ENCODE measurements at regions not wholly inside any gene's neighbourhood (a gene's known extent, or its start where the extent isn't known, plus 50 kb on each side); places are given as distances from the start of the nearest gene placed in this dataset.
"Not testable (repeated sequence)": the region's sequence is repeated elsewhere in the genome, so short reads cannot be mapped to it uniquely, and the experiment has no call there.

- Histone ChIP-seq H3K4me2 (ENCODE audit: extremely low read depth, insufficient read depth, low read length) (no peak overlapping the region), H3K4me3 (replicated peaks in 1 of 4; ENCODE audit: control extremely low read depth in 1 of 4, insufficient read depth in 1 of 4, low read depth in 3 of 4, low read length in 4 of 4) (no peak overlapping the region), H3K36me3 (ENCODE audit: control insufficient read depth, insufficient read depth, low read length) (no peaks in the 10 kb centered on the region), H3K27me3 (ENCODE audit: control insufficient read depth, insufficient read depth, low read length) (no peaks in the 10 kb centered on the region), H2AFZ (ENCODE audit: low read length) (no peak overlapping the region), H3K27ac (ENCODE audit: insufficient read depth, low read length) (no peak overlapping the region), H3K9ac (ENCODE audit: insufficient read depth, low read length) (no peak overlapping the region), H3K9me3 (ENCODE audit: control insufficient read depth, insufficient read depth, low read depth, low read length) (no peaks in the 10 kb centered on the region), H3K79me2 (ENCODE audit: control insufficient read depth, insufficient read depth, low read length) (no peaks in the 10 kb centered on the region), H4K20me1 (ENCODE audit: control insufficient read depth, extremely low read depth, insufficient read depth, low read length) (no peaks in the 10 kb centered on the region), H3K4me1 (ENCODE audit: control insufficient read depth, extremely low read depth, insufficient read depth, low read length) (no peaks in the 10 kb centered on the region)
- TF ChIP-seq CTCF (conservative IDR thresholded peaks at IDR 0.05 in 1 of 2, IDR thresholded peaks at IDR 0.05 in 1 of 2; ENCODE audit: low read depth in 1 of 2, low read length in 2 of 2) = no peak
- TF ChIP-seq EZH2 (IDR thresholded peaks at IDR 0.05; ENCODE audit: low read length, missing control alignments) = no peak
- no peak for DNase-seq (ENCODE audit: low read depth in 2 of 2)
Measured at GRCh38 chr10:21041763-21042458, 144.8 kb upstream of the NEBL start.

- DNase-seq (ENCODE audit: low read depth in 2 of 2) = no peak
- H3K9me3 ChIP-seq (ENCODE audit: control insufficient read depth, insufficient read depth, low read depth, low read length) = no peaks in the 10 kb centered on the region
- H3K27ac ChIP-seq (ENCODE audit: insufficient read depth, low read length) = no peak overlapping the region
- no peaks in the 10 kb centered on the region for H3K4me1 ChIP-seq (ENCODE audit: control insufficient read depth, extremely low read depth, insufficient read depth, low read length)
- H3K36me3 ChIP-seq (ENCODE audit: control insufficient read depth, insufficient read depth, low read length) = no peaks in the 10 kb centered on the region
- H3K27me3 ChIP-seq (ENCODE audit: control insufficient read depth, insufficient read depth, low read length) = no peaks in the 10 kb centered on the region
- H3K4me3 ChIP-seq (replicated peaks in 1 of 4; ENCODE audit: control extremely low read depth in 1 of 4, insufficient read depth in 1 of 4, low read depth in 3 of 4, low read length in 4 of 4) = no peak overlapping the region
- H3K4me2 ChIP-seq (ENCODE audit: extremely low read depth, insufficient read depth, low read length) = no peak overlapping the region
- no peaks in the 10 kb centered on the region for H4K20me1 ChIP-seq (ENCODE audit: control insufficient read depth, extremely low read depth, insufficient read depth, low read length)
- H2AFZ ChIP-seq (ENCODE audit: low read length) = no peak overlapping the region
- H3K79me2 ChIP-seq (ENCODE audit: control insufficient read depth, insufficient read depth, low read length) = no peaks in the 10 kb centered on the region
- H3K9ac ChIP-seq (ENCODE audit: insufficient read depth, low read length) = no peak overlapping the region
- no peak for TF ChIP-seq CTCF (conservative IDR thresholded peaks at IDR 0.05 in 1 of 2, IDR thresholded peaks at IDR 0.05 in 1 of 2; ENCODE audit: low read depth in 1 of 2, low read length in 2 of 2)
Measured at GRCh38 chr10:21039721-21040120, 142.6 kb upstream of the NEBL start.

- Histone ChIP-seq H3K4me1 (ENCODE audit: control insufficient read depth, extremely low read depth, insufficient read depth, low read length) (no peaks in the 10 kb centered on the region), H3K79me2 (ENCODE audit: control insufficient read depth, insufficient read depth, low read length) (no peaks in the 10 kb centered on the region), H3K4me2 (ENCODE audit: extremely low read depth, insufficient read depth, low read length) (no peak overlapping the region), H3K27me3 (ENCODE audit: control insufficient read depth, insufficient read depth, low read length) (no peaks in the 10 kb centered on the region), H3K9ac (ENCODE audit: insufficient read depth, low read length) (no peak overlapping the region), H2AFZ (ENCODE audit: low read length) (no peak overlapping the region), H3K36me3 (ENCODE audit: control insufficient read depth, insufficient read depth, low read length) (no peaks in the 10 kb centered on the region), H3K27ac (ENCODE audit: insufficient read depth, low read length) (no peak overlapping the region), H3K4me3 (replicated peaks in 1 of 4; ENCODE audit: control extremely low read depth in 1 of 4, insufficient read depth in 1 of 4, low read depth in 3 of 4, low read length in 4 of 4) (no peak overlapping the region), H3K9me3 (ENCODE audit: control insufficient read depth, insufficient read depth, low read depth, low read length) (no peaks in the 10 kb centered on the region), H4K20me1 (ENCODE audit: control insufficient read depth, extremely low read depth, insufficient read depth, low read length) (no peaks in the 10 kb centered on the region)
- no peak for DNase-seq (ENCODE audit: low read depth in 2 of 2)
- TF ChIP-seq CTCF (conservative IDR thresholded peaks at IDR 0.05 in 1 of 2, IDR thresholded peaks at IDR 0.05 in 1 of 2; ENCODE audit: low read depth in 1 of 2, low read length in 2 of 2) (no peak), EZH2 (IDR thresholded peaks at IDR 0.05; ENCODE audit: low read length, missing control alignments) (no peak)
Measured at GRCh38 chr10:21036757-21037156, 139.6 kb upstream of the NEBL start.

GRCh38 chr10:21034770-21035169 is 137.7 kb upstream of the NEBL start:
- not testable (repeated sequence) for H3K9me3 ChIP-seq (ENCODE audit: control insufficient read depth, insufficient read depth, low read depth, low read length); H3K27me3 ChIP-seq (ENCODE audit: control insufficient read depth, insufficient read depth, low read length); H3K36me3 ChIP-seq (ENCODE audit: control insufficient read depth, insufficient read depth, low read length); H2AFZ ChIP-seq (ENCODE audit: low read length); DNase-seq (ENCODE audit: low read depth in 2 of 2); H3K27ac ChIP-seq (ENCODE audit: insufficient read depth, low read length); H3K9ac ChIP-seq (ENCODE audit: insufficient read depth, low read length); H3K4me1 ChIP-seq (ENCODE audit: control insufficient read depth, extremely low read depth, insufficient read depth, low read length); H4K20me1 ChIP-seq (ENCODE audit: control insufficient read depth, extremely low read depth, insufficient read depth, low read length); H3K79me2 ChIP-seq (ENCODE audit: control insufficient read depth, insufficient read depth, low read length); H3K4me3 ChIP-seq (replicated peaks in 1 of 4; ENCODE audit: control extremely low read depth in 1 of 4, insufficient read depth in 1 of 4, low read depth in 3 of 4, low read length in 4 of 4); H3K4me2 ChIP-seq (ENCODE audit: extremely low read depth, insufficient read depth, low read length)
